ENCODE measurements at regions not wholly inside any gene's neighbourhood (a gene's known extent, or its start where the extent isn't known, plus 50 kb on each side); places are given as distances from the start of the nearest gene placed in this dataset.

DNA sequence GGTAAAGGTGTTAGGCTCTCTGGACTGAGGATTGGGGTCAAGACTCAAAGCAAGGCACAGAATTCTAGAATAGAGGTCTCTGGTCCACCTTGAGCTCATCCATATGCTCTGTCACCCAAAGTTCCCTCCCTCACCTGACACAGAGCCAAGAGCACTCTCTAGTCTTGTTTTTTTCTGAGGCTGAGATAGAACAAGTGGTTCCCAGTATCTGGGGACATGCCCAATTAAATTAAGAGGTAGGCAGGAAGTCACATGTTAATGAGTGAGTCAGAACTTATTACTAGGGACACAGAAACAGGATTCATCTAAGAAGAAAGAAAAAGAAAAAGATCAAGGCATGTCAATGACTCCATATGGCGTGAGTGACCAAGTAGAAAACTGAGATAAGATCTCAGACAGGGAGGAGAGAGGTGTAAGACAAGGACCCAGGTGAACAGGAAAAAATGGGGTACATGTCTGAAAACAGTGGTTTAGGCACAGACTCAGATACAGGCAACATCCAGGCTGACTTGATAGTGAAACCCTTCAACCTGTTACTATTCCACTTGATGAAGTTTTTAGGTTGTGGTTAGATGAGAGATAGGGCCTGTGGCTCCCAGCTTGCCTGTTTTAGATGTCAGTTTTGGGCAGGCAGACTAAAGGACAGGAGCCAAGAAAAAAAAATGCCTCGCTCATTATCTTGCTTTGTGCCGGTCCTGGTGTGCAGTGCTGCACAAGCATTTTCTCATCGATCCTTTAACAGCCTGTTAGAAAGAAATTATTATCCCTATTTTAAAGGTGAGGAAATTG lies 609.9 kb downstream of the CCSER2 start:
- H3K27ac Mint-ChIP-seq: no peak overlapping the region
- TF ChIP-seq MXD4 (CRISPR knock-in tag; IDR thresholded peaks at IDR 0.05; ENCODE audit: borderline replicate concordance) (no peak), MLX (CRISPR knock-in tag; IDR thresholded peaks at IDR 0.05) (no peak), CBFB (CRISPR knock-in tag; IDR thresholded peaks at IDR 0.05; ENCODE audit: low read depth) (no peak), RELA (CRISPR knock-in tag; IDR thresholded peaks at IDR 0.05; ENCODE audit: borderline replicate concordance) (no peak), ESRRA (CRISPR knock-in tag; IDR thresholded peaks at IDR 0.05; ENCODE audit: borderline replicate concordance) (no peak), ZNF425 (CRISPR knock-in tag; conservative IDR thresholded peaks at IDR 0.05) (no peak), NR1H2 (CRISPR knock-in tag; IDR thresholded peaks at IDR 0.05) (no peak), GABPB1 (CRISPR knock-in tag; IDR thresholded peaks at IDR 0.05) (no peak), NR3C1 (CRISPR knock-in tag; conservative IDR thresholded peaks at IDR 0.05; ENCODE audit: low read depth) (no peak), STAT6 (CRISPR knock-in tag; conservative IDR thresholded peaks at IDR 0.05; ENCODE audit: low read depth) (no peak), CREM (CRISPR knock-in tag; IDR thresholded peaks at IDR 0.05) (no peak), ATF2 (CRISPR knock-in tag; IDR thresholded peaks at IDR 0.05; ENCODE audit: borderline replicate concordance, low read depth) (no peak), ZNF219 (CRISPR knock-in tag; IDR thresholded peaks at IDR 0.05; ENCODE audit: borderline replicate concordance) (no peak), ZNF232 (CRISPR knock-in tag; IDR thresholded peaks at IDR 0.05) (no peak), SMAD3 (CRISPR knock-in tag; IDR thresholded peaks at IDR 0.05; ENCODE audit: borderline replicate concordance) (no peak), ZNF396 (CRISPR knock-in tag; IDR thresholded peaks at IDR 0.05; ENCODE audit: borderline replicate concordance) (no peak)
- TF ChIP-seq, protein P1, sequence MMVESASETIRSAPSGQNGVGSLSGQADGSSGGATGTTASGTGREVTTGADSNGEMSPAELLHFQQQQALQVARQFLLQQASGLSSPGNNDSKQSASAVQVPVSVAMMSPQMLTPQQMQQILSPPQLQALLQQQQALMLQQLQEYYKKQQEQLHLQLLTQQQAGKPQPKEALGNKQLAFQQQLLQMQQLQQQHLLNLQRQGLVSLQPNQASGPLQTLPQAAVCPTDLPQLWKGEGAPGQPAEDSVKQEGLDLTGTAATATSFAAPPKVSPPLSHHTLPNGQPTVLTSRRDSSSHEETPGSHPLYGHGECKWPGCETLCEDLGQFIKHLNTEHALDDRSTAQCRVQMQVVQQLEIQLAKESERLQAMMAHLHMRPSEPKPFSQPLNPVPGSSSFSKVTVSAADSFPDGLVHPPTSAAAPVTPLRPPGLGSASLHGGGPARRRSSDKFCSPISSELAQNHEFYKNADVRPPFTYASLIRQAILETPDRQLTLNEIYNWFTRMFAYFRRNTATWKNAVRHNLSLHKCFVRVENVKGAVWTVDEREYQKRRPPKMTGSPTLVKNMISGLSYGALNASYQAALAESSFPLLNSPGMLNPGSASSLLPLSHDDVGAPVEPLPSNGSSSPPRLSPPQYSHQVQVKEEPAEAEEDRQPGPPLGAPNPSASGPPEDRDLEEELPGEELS (CRISPR knock-in tag; IDR thresholded peaks at IDR 0.05): no peak
- TF ChIP-seq, protein P2, sequence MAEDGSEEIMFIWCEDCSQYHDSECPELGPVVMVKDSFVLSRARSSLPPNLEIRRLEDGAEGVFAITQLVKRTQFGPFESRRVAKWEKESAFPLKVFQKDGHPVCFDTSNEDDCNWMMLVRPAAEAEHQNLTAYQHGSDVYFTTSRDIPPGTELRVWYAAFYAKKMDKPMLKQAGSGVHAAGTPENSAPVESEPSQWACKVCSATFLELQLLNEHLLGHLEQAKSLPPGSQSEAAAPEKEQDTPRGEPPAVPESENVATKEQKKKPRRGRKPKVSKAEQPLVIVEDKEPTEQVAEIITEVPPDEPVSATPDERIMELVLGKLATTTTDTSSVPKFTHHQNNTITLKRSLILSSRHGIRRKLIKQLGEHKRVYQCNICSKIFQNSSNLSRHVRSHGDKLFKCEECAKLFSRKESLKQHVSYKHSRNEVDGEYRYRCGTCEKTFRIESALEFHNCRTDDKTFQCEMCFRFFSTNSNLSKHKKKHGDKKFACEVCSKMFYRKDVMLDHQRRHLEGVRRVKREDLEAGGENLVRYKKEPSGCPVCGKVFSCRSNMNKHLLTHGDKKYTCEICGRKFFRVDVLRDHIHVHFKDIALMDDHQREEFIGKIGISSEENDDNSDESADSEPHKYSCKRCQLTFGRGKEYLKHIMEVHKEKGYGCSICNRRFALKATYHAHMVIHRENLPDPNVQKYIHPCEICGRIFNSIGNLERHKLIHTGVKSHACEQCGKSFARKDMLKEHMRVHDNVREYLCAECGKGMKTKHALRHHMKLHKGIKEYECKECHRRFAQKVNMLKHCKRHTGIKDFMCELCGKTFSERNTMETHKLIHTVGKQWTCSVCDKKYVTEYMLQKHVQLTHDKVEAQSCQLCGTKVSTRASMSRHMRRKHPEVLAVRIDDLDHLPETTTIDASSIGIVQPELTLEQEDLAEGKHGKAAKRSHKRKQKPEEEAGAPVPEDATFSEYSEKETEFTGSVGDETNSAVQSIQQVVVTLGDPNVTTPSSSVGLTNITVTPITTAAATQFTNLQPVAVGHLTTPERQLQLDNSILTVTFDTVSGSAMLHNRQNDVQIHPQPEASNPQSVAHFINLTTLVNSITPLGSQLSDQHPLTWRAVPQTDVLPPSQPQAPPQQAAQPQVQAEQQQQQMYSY (CRISPR knock-in tag; IDR thresholded peaks at IDR 0.05): no peak
- TF ChIP-seq, protein P3, sequence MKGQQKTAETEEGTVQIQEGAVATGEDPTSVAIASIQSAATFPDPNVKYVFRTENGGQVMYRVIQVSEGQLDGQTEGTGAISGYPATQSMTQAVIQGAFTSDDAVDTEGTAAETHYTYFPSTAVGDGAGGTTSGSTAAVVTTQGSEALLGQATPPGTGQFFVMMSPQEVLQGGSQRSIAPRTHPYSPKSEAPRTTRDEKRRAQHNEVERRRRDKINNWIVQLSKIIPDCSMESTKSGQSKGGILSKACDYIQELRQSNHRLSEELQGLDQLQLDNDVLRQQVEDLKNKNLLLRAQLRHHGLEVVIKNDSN (CRISPR knock-in tag; IDR thresholded peaks at IDR 0.05): no peak
- TF ChIP-seq, protein P4, sequence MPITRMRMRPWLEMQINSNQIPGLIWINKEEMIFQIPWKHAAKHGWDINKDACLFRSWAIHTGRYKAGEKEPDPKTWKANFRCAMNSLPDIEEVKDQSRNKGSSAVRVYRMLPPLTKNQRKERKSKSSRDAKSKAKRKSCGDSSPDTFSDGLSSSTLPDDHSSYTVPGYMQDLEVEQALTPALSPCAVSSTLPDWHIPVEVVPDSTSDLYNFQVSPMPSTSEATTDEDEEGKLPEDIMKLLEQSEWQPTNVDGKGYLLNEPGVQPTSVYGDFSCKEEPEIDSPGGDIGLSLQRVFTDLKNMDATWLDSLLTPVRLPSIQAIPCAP (CRISPR knock-in tag; IDR thresholded peaks at IDR 0.05): no peak
- ATAC-seq (no peak), DNase-seq (ENCODE audit: low spot score) (no peak)
- H3K36me3 Mint-ChIP-seq: no peaks in the 10 kb centered on the region
- no peaks in the 10 kb centered on the region for H3K9me3 Mint-ChIP-seq
- peaks cover 10% of the 10 kb centered on the region for H3K4me1 Mint-ChIP-seq
- H3K27me3 Mint-ChIP-seq (ENCODE audit: low read depth): peaks cover 2% of the 10 kb centered on the region; the same call in 1 of the 2 replicates
- POLR2A ChIA-PET: interaction anchor here (0.6 kb wide), 1 partner anchor 300 kb away, joined by 3 read pairs; no protein-coding TSS in a partner anchor
- CTCF ChIA-PET: no interaction called here
- no peak overlapping the region for H3K4me3 Mint-ChIP-seq

Measured in WTC11 (cell line).